ENCODE measurements at regions not wholly inside any gene's neighbourhood (a gene's known extent, or its start where the extent isn't known, plus 50 kb on each side); places are given as distances from the start of the nearest gene placed in this dataset.

DNA sequence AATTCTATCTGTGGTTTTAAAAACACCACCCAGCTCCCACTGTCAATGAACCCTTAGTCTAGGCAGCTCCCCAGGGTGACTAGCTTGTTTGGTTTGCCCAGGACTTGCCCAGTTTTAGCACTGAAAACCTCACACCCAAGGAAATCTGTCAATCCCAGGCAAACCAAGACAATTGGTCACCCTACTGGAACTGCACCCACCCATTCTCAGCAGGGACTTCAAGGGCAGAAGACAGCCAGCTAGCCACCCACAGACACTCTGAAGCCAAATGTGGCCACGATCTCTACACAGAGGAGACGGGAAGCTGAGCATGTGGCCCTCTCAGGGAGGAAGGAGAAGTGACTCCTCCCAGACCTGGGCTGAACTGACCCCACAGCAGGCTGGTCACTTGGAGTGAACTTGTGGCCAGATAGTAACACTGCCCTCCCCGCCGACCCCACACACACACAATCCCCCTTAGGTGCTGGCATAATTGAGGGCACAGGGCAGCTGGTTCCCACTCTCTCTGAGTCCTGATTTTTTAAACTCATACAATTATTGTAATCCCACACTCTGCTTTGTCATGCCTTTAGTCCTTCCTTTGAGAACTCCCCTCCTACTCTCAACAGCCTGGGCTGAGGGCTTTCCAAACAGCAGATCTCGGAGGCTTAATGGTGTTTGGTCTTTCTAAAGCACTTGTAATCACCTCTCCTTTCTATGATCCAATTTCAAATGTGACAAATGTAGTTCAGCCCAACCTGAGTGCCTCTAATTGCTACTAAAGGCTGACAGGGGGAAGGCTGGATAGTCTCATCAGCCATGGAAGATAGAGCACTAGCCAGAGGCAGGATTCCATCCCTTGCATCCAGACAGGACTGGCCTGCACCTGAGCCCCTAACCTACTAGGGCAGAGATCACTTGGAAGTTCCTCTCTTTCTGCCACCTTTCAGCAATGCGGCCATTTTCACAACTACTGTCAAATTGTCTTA lies 74.7 kb upstream of the DRD2 start:
- no peak overlapping the region for H2AFZ ChIP-seq (ENCODE audit: low read length)
- no peak overlapping the region for H2BK15ac ChIP-seq (ENCODE audit: low read length)
- DNase-seq (ENCODE audit: low spot score): no peak
- H3K36me3 ChIP-seq (replicated peaks in 1 of 2; ENCODE audit: control insufficient read depth in 2 of 2, insufficient read depth in 2 of 2, low read length in 2 of 2): no peaks in the 10 kb centered on the region
- H3K4me3 ChIP-seq (ENCODE audit: low read length in 2 of 2): no peak overlapping the region
- H3K4ac ChIP-seq (ENCODE audit: low read length): no peak overlapping the region
- H3K4me2 ChIP-seq (ENCODE audit: insufficient read depth, low read length, poor library complexity, severe bottlenecking): no peak overlapping the region
- no peak overlapping the region for H2AK5ac ChIP-seq (ENCODE audit: low read depth, low read length)
- no peak overlapping the region for H4K91ac ChIP-seq (ENCODE audit: low read depth, low read length, poor library complexity)
- peaks cover 3% of the 10 kb centered on the region for H3K79me1 ChIP-seq (ENCODE audit: low read depth, low read length)
- H2BK5ac ChIP-seq (ENCODE audit: low read length): no peak overlapping the region
- no peak overlapping the region for H3K23ac ChIP-seq (ENCODE audit: low read depth, low read length, poor library complexity)
- no peaks in the 10 kb centered on the region for H3K27me3 ChIP-seq (ENCODE audit: control insufficient read depth in 3 of 3, insufficient read depth in 3 of 3, low read depth in 1 of 3, low read length in 3 of 3)
- peak overlapping the region; percentile 25 for H3K18ac ChIP-seq (ENCODE audit: low read length)
- H2BK12ac ChIP-seq (ENCODE audit: low read length): no peak overlapping the region
- H2BK120ac ChIP-seq (ENCODE audit: low read depth, low read length): no peak overlapping the region
- no peak overlapping the region for H3K27ac ChIP-seq (replicated peaks; ENCODE audit: low read length)
- H3K9me3 ChIP-seq (replicated peaks in 1 of 2; ENCODE audit: control insufficient read depth in 2 of 2, insufficient read depth in 1 of 2, low read depth in 1 of 2, low read length in 2 of 2): no peaks in the 10 kb centered on the region
- H3K4me1 ChIP-seq (ENCODE audit: control insufficient read depth in 2 of 2, insufficient read depth in 1 of 2, low read depth in 1 of 2, low read length in 2 of 2): peaks cover 2 to 13% of the 10 kb centered on the region in 2 donors
- H3K9ac ChIP-seq (ENCODE audit: low read depth, low read length, poor library complexity): no peak overlapping the region
- WGBS, 2 donors (ENCODE audit: extremely low coverage in 2 of 2, insufficient read length in 2 of 2, insufficient replicate concordance in 1 of 2): no CpG with 5 or more reads among the region's 6 CpGs
- H3K14ac ChIP-seq (ENCODE audit: low read length): no peak overlapping the region
- H4K8ac ChIP-seq (ENCODE audit: low read depth, low read length): no peak overlapping the region

- Histone ChIP-seq H3K4me2 (ENCODE audit: insufficient read depth, low read length, poor library complexity, severe bottlenecking) (no peak overlapping the region), H3K4me1 (ENCODE audit: control insufficient read depth in 2 of 2, insufficient read depth in 1 of 2, low read depth in 1 of 2, low read length in 2 of 2) (peaks cover 2 to 8% of the 10 kb centered on the region in 2 donors), H3K14ac (ENCODE audit: low read length) (no peak overlapping the region), H2BK120ac (ENCODE audit: low read depth, low read length) (no peak overlapping the region), H3K4ac (ENCODE audit: low read length) (no peak overlapping the region), H2BK5ac (ENCODE audit: low read length) (no peak overlapping the region), H3K23ac (ENCODE audit: low read depth, low read length, poor library complexity) (no peak overlapping the region), H2AFZ (ENCODE audit: low read length) (no peak overlapping the region), H2BK15ac (ENCODE audit: low read length) (no peak overlapping the region), H3K27me3 (ENCODE audit: control insufficient read depth in 3 of 3, insufficient read depth in 3 of 3, low read depth in 1 of 3, low read length in 3 of 3) (no peaks in the 10 kb centered on the region), H3K4me3 (ENCODE audit: low read length in 2 of 2) (no peak overlapping the region), H3K27ac (replicated peaks; ENCODE audit: low read length) (no peak overlapping the region), H3K36me3 (replicated peaks in 1 of 2; ENCODE audit: control insufficient read depth in 2 of 2, insufficient read depth in 2 of 2, low read length in 2 of 2) (no peaks in the 10 kb centered on the region), H3K9me3 (replicated peaks in 1 of 2; ENCODE audit: control insufficient read depth in 2 of 2, insufficient read depth in 1 of 2, low read depth in 1 of 2, low read length in 2 of 2) (no peaks in the 10 kb centered on the region), H4K91ac (ENCODE audit: low read depth, low read length, poor library complexity) (no peak overlapping the region), H3K18ac (ENCODE audit: low read length) (no peak overlapping the region), H2AK5ac (ENCODE audit: low read depth, low read length) (no peak overlapping the region), H4K8ac (ENCODE audit: low read depth, low read length) (no peak overlapping the region), H3K9ac (ENCODE audit: low read depth, low read length, poor library complexity) (no peak overlapping the region), H3K79me1 (ENCODE audit: low read depth, low read length) (peaks cover 3% of the 10 kb centered on the region), H2BK12ac (ENCODE audit: low read length) (no peak overlapping the region)
- WGBS, 2 donors (ENCODE audit: extremely low coverage in 2 of 2, insufficient read length in 2 of 2, insufficient replicate concordance in 1 of 2): 100% methylated on average over 1 of the region's 3 CpGs; no CpG with 5 or more reads in 1 of the 2 donors
- DNase-seq (ENCODE audit: low spot score): no peak
Observed at GRCh38 chr11:113549061-113549460, 73.9 kb upstream of the DRD2 start.

GRCh38 chr11:113547739-113548138 lies 72.5 kb upstream of the DRD2 start:
- H3K4me2 ChIP-seq (ENCODE audit: insufficient read depth, low read length, poor library complexity, severe bottlenecking): no peak overlapping the region
- no peak overlapping the region for H2BK120ac ChIP-seq (ENCODE audit: low read depth, low read length)
- DNase-seq (ENCODE audit: low spot score): no peak
- H3K79me1 ChIP-seq (ENCODE audit: low read depth, low read length): peaks cover 3% of the 10 kb centered on the region
- H4K8ac ChIP-seq (ENCODE audit: low read depth, low read length): no peak overlapping the region
- no peak overlapping the region for H2BK12ac ChIP-seq (ENCODE audit: low read length)
- no peak overlapping the region for H4K91ac ChIP-seq (ENCODE audit: low read depth, low read length, poor library complexity)
- H2AFZ ChIP-seq (ENCODE audit: low read length): no peak overlapping the region
- no peak overlapping the region for H3K4me3 ChIP-seq (ENCODE audit: low read length in 2 of 2)
- no peak overlapping the region for H3K27ac ChIP-seq (replicated peaks; ENCODE audit: low read length)
- no CpG with 5 or more reads among the region's 4 CpGs for WGBS, 2 donors (ENCODE audit: extremely low coverage in 2 of 2, insufficient read length in 2 of 2, insufficient replicate concordance in 1 of 2)
- no peak overlapping the region for H2AK5ac ChIP-seq (ENCODE audit: low read depth, low read length)
- no peak overlapping the region for H3K23ac ChIP-seq (ENCODE audit: low read depth, low read length, poor library complexity)
- no peak overlapping the region for H3K18ac ChIP-seq (ENCODE audit: low read length)
- no peak overlapping the region for H2BK5ac ChIP-seq (ENCODE audit: low read length)
- no peaks in the 10 kb centered on the region for H3K27me3 ChIP-seq (ENCODE audit: control insufficient read depth in 3 of 3, insufficient read depth in 3 of 3, low read depth in 1 of 3, low read length in 3 of 3)
- peaks cover 0 to 3% of the 10 kb centered on the region in 2 donors for H3K4me1 ChIP-seq (ENCODE audit: control insufficient read depth in 2 of 2, insufficient read depth in 1 of 2, low read depth in 1 of 2, low read length in 2 of 2)
- no peak overlapping the region for H3K14ac ChIP-seq (ENCODE audit: low read length)
- no peak overlapping the region for H2BK15ac ChIP-seq (ENCODE audit: low read length)
- H3K9ac ChIP-seq (ENCODE audit: low read depth, low read length, poor library complexity): no peak overlapping the region
- no peaks in the 10 kb centered on the region for H3K9me3 ChIP-seq (replicated peaks in 1 of 2; ENCODE audit: control insufficient read depth in 2 of 2, insufficient read depth in 1 of 2, low read depth in 1 of 2, low read length in 2 of 2)
- H3K4ac ChIP-seq (ENCODE audit: low read length): no peak overlapping the region
- no peaks in the 10 kb centered on the region for H3K36me3 ChIP-seq (replicated peaks in 1 of 2; ENCODE audit: control insufficient read depth in 2 of 2, insufficient read depth in 2 of 2, low read length in 2 of 2)

DNA sequence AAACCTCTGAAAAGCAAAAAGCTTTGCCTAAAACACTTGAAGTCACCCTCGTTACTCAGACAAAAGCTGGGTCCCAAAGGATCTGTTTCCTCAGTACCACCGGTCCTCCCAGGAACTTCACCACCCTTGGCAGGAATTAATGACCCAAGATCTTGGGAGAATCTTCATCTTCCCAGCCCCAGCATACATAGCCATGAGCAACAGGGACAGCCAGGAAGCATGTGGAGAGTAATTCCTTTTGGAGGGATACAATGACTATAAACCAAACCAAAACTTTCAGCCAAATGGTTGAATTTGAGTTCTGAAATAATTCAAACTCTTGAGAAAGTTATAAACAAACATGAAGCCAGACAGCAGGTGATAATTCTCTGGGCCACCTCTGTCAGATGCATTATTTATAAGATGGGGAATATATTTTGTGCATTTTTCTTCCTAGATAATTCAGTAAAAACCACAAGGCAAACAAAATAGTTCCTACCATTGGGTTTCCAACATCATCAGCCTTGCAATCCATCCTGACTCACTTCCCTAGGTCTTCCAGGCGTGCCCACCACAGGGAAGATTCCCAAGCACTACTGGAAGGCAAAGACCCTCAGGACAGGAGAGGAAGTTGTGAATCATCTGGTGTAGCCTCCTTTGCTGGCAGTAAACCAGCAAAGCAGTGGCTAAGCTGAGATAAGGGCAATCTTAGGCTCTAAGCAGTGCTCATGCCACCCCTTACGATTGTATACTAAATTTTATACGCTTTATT lies 71.7 kb upstream of the DRD2 start:
- Histone ChIP-seq H3K4me2 (ENCODE audit: insufficient read depth, low read length, poor library complexity, severe bottlenecking) (no peak overlapping the region), H2AK5ac (ENCODE audit: low read depth, low read length) (no peak overlapping the region), H2BK12ac (ENCODE audit: low read length) (no peak overlapping the region), H3K4me1 (ENCODE audit: control insufficient read depth in 2 of 2, insufficient read depth in 1 of 2, low read depth in 1 of 2, low read length in 2 of 2) (peaks cover 0 to 3% of the 10 kb centered on the region in 2 donors), H2BK120ac (ENCODE audit: low read depth, low read length) (no peak overlapping the region), H3K9ac (ENCODE audit: low read depth, low read length, poor library complexity) (no peak overlapping the region), H3K23ac (ENCODE audit: low read depth, low read length, poor library complexity) (no peak overlapping the region), H4K91ac (ENCODE audit: low read depth, low read length, poor library complexity) (no peak overlapping the region), H3K36me3 (replicated peaks in 1 of 2; ENCODE audit: control insufficient read depth in 2 of 2, insufficient read depth in 2 of 2, low read length in 2 of 2) (no peaks in the 10 kb centered on the region), H3K79me1 (ENCODE audit: low read depth, low read length) (peaks cover 3% of the 10 kb centered on the region), H4K8ac (ENCODE audit: low read depth, low read length) (no peak overlapping the region), H3K4me3 (ENCODE audit: low read length in 2 of 2) (no peak overlapping the region), H3K27ac (replicated peaks; ENCODE audit: low read length) (no peak overlapping the region), H3K18ac (ENCODE audit: low read length) (no peak overlapping the region), H3K14ac (ENCODE audit: low read length) (no peak overlapping the region), H3K27me3 (ENCODE audit: control insufficient read depth in 3 of 3, insufficient read depth in 3 of 3, low read depth in 1 of 3, low read length in 3 of 3) (no peaks in the 10 kb centered on the region), H2AFZ (ENCODE audit: low read length) (no peak overlapping the region), H3K9me3 (replicated peaks in 1 of 2; ENCODE audit: control insufficient read depth in 2 of 2, insufficient read depth in 1 of 2, low read depth in 1 of 2, low read length in 2 of 2) (no peaks in the 10 kb centered on the region), H2BK5ac (ENCODE audit: low read length) (no peak overlapping the region), H2BK15ac (ENCODE audit: low read length) (no peak overlapping the region), H3K4ac (ENCODE audit: low read length) (no peak overlapping the region)
- no peak for DNase-seq (ENCODE audit: low spot score)
- WGBS, 2 donors (ENCODE audit: extremely low coverage in 2 of 2, insufficient read length in 2 of 2, insufficient replicate concordance in 1 of 2): no CpG with 5 or more reads among the region's 5 CpGs
